Liver (tissue), 8 donors: ENCODE measurements at regions not wholly inside any gene's neighbourhood (a gene's known extent, or its start where the extent isn't known, plus 50 kb on each side); places are given as distances from the start of the nearest gene placed in this dataset.
"Not testable (repeated sequence)": the region's sequence is repeated elsewhere in the genome, so short reads cannot be mapped to it uniquely, and the experiment has no call there.

Source experiments
- DNase-seq: peaks from one replicate; pipeline ENCODE4 v3.0.0-alpha.2; 2017; ENCODE audit warnings: low spot score
- H3K27ac ChIP-seq, 2 donors: one replicate each; pipeline ENCODE4 v1.7.0; 2013; ENCODE audit warnings: inconsistent platforms in 2 of 2, low read length in 2 of 2, control low read depth in 1 of 2, low read depth in 1 of 2, mild to moderate bottlenecking in 1 of 2
- H3K27me3 ChIP-seq, 4 donors: one replicate each; pipeline versions ENCODE4 v1.6.1 to v1.7.0; 2013; ENCODE audit warnings: low read length in 3 of 4, inconsistent platforms in 1 of 4, mild to moderate bottlenecking in 1 of 4, moderate library complexity in 1 of 4; ENCODE audit not compliant: control insufficient read depth in 4 of 4, insufficient read depth in 4 of 4
- H3K36me3 ChIP-seq, 4 donors: one replicate each; pipeline versions ENCODE4 v1.6.1 to v1.7.0; 2013; ENCODE audit warnings: low read length in 3 of 4, mild to moderate bottlenecking in 3 of 4, low read depth in 1 of 4, moderate library complexity in 1 of 4; ENCODE audit not compliant: control insufficient read depth in 4 of 4, insufficient read depth in 3 of 4
- H3K4me1 ChIP-seq, 4 donors: one replicate each; pipeline versions ENCODE4 v1.6.1 to v1.7.0; 2013; ENCODE audit warnings: low read length in 3 of 4, mild to moderate bottlenecking in 3 of 4, moderate library complexity in 1 of 4; ENCODE audit not compliant: control insufficient read depth in 4 of 4, insufficient read depth in 4 of 4
- H3K4me3 ChIP-seq, 3 donors: one replicate each; pipeline versions ENCODE4 v1.6.1 to v1.7.0; 2013; ENCODE audit warnings: low read length in 3 of 3, control low read depth in 1 of 3, low read depth in 1 of 3, mild to moderate bottlenecking in 1 of 3
- H3K9ac ChIP-seq, 2 donors: one replicate each; pipeline ENCODE4 v1.7.0; 2013; ENCODE audit warnings: low read length in 2 of 2, mild to moderate bottlenecking in 2 of 2, moderate library complexity in 2 of 2, control low read depth in 1 of 2, low read depth in 1 of 2
- H3K9me3 ChIP-seq, 4 donors: one replicate each; pipeline versions ENCODE4 v1.6.1 to v1.7.0; 2013; ENCODE audit warnings: low read length in 3 of 4; ENCODE audit not compliant: control insufficient read depth in 4 of 4
- CTCF ChIP-seq: fragments of 150-350 bp; IDR thresholded peaks from 2 replicates; pipeline ENCODE4 v1.5.1; 2017; ENCODE audit warnings: improper control_type of control experiment, low read depth, low read length; ENCODE audit not compliant: missing input control
- EGR1 ChIP-seq, 2 donors: IDR thresholded peaks; 2 replicates each; pipeline ENCODE4 v1.6.1; 2016 to 2018; ENCODE audit warnings: antibody characterized with exemption in 2 of 2, low read depth in 2 of 2
- FOXA1 ChIP-seq: IDR thresholded peaks from 2 replicates; pipeline ENCODE4 v1.6.1; 2016; ENCODE audit warnings: antibody characterized with exemption
- FOXA2 ChIP-seq: IDR thresholded peaks from 2 replicates; pipeline ENCODE4 v1.6.1; 2016; ENCODE audit warnings: antibody characterized with exemption
- GABPA ChIP-seq, 2 donors: IDR thresholded peaks in 1 of 2; conservative IDR thresholded peaks in 1 of 2; 2 replicates each; pipeline ENCODE4 v1.6.1; 2016; ENCODE audit warnings: antibody characterized with exemption in 2 of 2, mild to moderate bottlenecking in 1 of 2, moderate library complexity in 1 of 2
- HNF4A ChIP-seq, 2 donors: conservative IDR thresholded peaks; 2 replicates each; pipeline ENCODE4 v1.6.1; 2016; ENCODE audit warnings: antibody characterized with exemption in 2 of 2, mild to moderate bottlenecking in 2 of 2
- HNF4G ChIP-seq: IDR thresholded peaks from 2 replicates; pipeline ENCODE4 v1.6.1; 2016; ENCODE audit warnings: antibody characterized with exemption
- JUND ChIP-seq, 2 donors: IDR thresholded peaks; 2 replicates each; pipeline ENCODE4 v1.6.1; 2016; ENCODE audit warnings: antibody characterized with exemption in 2 of 2
- NR2F2 ChIP-seq: IDR thresholded peaks from 2 replicates; pipeline ENCODE4 v1.6.1; 2016; ENCODE audit warnings: antibody characterized with exemption
- RAD21 ChIP-seq, 2 donors: IDR thresholded peaks; 2 replicates each; pipeline ENCODE4 v1.6.1; 2016; ENCODE audit warnings: antibody characterized with exemption in 2 of 2, mild to moderate bottlenecking in 2 of 2
- REST ChIP-seq: IDR thresholded peaks from 2 replicates; pipeline ENCODE4 v1.6.1; 2016; ENCODE audit warnings: antibody characterized with exemption, mild to moderate bottlenecking
- RXRA ChIP-seq, 2 donors: IDR thresholded peaks; 2 replicates each; pipeline ENCODE4 v1.6.1; 2017 to 2018; ENCODE audit warnings: antibody characterized with exemption in 2 of 2, mild to moderate bottlenecking in 1 of 2
- SP1 ChIP-seq: IDR thresholded peaks from 2 replicates; pipeline ENCODE4 v1.6.1; 2018; ENCODE audit warnings: antibody characterized with exemption, mild to moderate bottlenecking
- TAF1 ChIP-seq: conservative IDR thresholded peaks from 2 replicates; pipeline ENCODE4 v1.6.1; 2016; ENCODE audit warnings: antibody characterized with exemption, mild to moderate bottlenecking
- YY1 ChIP-seq: IDR thresholded peaks from 2 replicates; pipeline ENCODE4 v1.6.1; 2016; ENCODE audit warnings: antibody characterized with exemption, mild to moderate bottlenecking
- WGBS: extraction: QIAGEN DNeasy Blood & Tissue Kit; methylation state at CpG from one replicate; pipeline ENCODE4 v1.1.7; 2013; 5-methylcytosine and 5-hydroxymethylcytosine counted together
- donor health status: healthy.
- donor health status: healthy.
- donor health status: healthy.
- donor health status: healthy.
- donor health status: healthy.

- TF ChIP-seq RXRA (IDR thresholded peaks at IDR 0.05) (no peak), JUND (IDR thresholded peaks at IDR 0.05) (no peak), REST (no peak), HNF4A (conservative IDR thresholded peaks at IDR 0.05) (no peak), CTCF (no peak), RAD21 (IDR thresholded peaks at IDR 0.05) (no peak), FOXA2 (no peak), NR2F2 (no peak), GABPA (IDR thresholded peaks at IDR 0.05 in 1 of 2, conservative IDR thresholded peaks at IDR 0.05 in 1 of 2) (no peak), EGR1 (IDR thresholded peaks at IDR 0.05; ENCODE audit: low read depth in 2 of 2) (no peak), TAF1 (no peak), FOXA1 (no peak), SP1 (no peak), YY1 (no peak), HNF4G (no peak)
- no peak overlapping the region for H3K27ac ChIP-seq
- H3K9me3 ChIP-seq, result no peaks in the 10 kb centered on the region
- no peaks in the 10 kb centered on the region for H3K36me3 ChIP-seq
- no peak for DNase-seq
- no peak overlapping the region for H3K9ac ChIP-seq
- WGBS, result 63% methylated on average over 8 of the region's 8 CpGs
- H3K4me1 ChIP-seq, result no peaks in the 10 kb centered on the region
- H3K4me3 ChIP-seq, result no peak overlapping the region
- no peaks in the 10 kb centered on the region for H3K27me3 ChIP-seq
Measured at GRCh38 chr17:14575471-14575953, 274.6 kb downstream of the HS3ST3B1 start.

GRCh38 chr17:14560325-14560724 is 259.4 kb downstream of the HS3ST3B1 start:
- H3K27me3 ChIP-seq, H3K9me3 ChIP-seq, H3K36me3 ChIP-seq, DNase-seq, H3K4me3 ChIP-seq, H3K4me1 ChIP-seq, H3K27ac ChIP-seq, H3K9ac ChIP-seq: not testable (repeated sequence)
- 98% methylated on average over 8 of the region's 8 CpGs for whole genome bisulfite sequencing
